MM.1S (cell line): ENCODE measurements at regions not wholly inside any gene's neighbourhood (a gene's known extent, or its start where the extent isn't known, plus 50 kb on each side); places are given as distances from the start of the nearest gene placed in this dataset.
"Not testable (repeated sequence)": the region's sequence is repeated elsewhere in the genome, so short reads cannot be mapped to it uniquely, and the experiment has no call there.

Source experiments
- DNase-seq: peaks from one replicate; pipeline ENCODE4 v3.0.0-alpha.2; 2015
- H2AFZ ChIP-seq: fragments of 300-600 bp; sonication (generic); 2 replicates; pipeline ENCODE4 v1.6.0; 2016; ENCODE audit warnings: antibody characterized with exemption, low read length
- H3F3A ChIP-seq: fragments of 300-600 bp; sonication (generic); 2 replicates; pipeline ENCODE4 v1.6.1; 2016; ENCODE audit warnings: mild to moderate bottlenecking, antibody characterized with exemption, low read length, moderate library complexity, mixed read lengths; ENCODE audit not compliant: insufficient read depth
- H3K27ac ChIP-seq: fragments of 300-600 bp; sonication (generic); 2 replicates; pipeline ENCODE4 v1.5.1; 2016; ENCODE audit warnings: mild to moderate bottlenecking, low read length
- H3K27me3 ChIP-seq: fragments of 300-600 bp; sonication (generic); replicated peaks from 2 replicates; pipeline ENCODE4 v1.6.0; 2016; ENCODE audit warnings: low read length; ENCODE audit not compliant: insufficient read depth
- H3K36me3 ChIP-seq: fragments of 300-600 bp; sonication (generic); replicated peaks from 2 replicates; pipeline ENCODE4 v1.6.1; 2016; ENCODE audit warnings: mild to moderate bottlenecking, low read length, mixed read lengths; ENCODE audit not compliant: insufficient read depth
- H3K4me1 ChIP-seq: fragments of 300-600 bp; sonication (generic); 2 replicates; pipeline ENCODE4 v1.6.1; 2016; ENCODE audit warnings: low read length, mixed read lengths
- H3K4me2 ChIP-seq: fragments of 300-600 bp; sonication (generic); 2 replicates; pipeline ENCODE4 v1.6.0; 2016; ENCODE audit warnings: low read depth, low read length
- H3K4me3 ChIP-seq: fragments of 300-600 bp; sonication (generic); 2 replicates; pipeline ENCODE4 v1.5.1; 2016; ENCODE audit warnings: low read length, mixed read lengths
- H3K79me2 ChIP-seq: fragments of 300-600 bp; sonication (generic); 2 replicates; pipeline ENCODE4 v1.6.1; 2016; ENCODE audit warnings: mixed run types, low read length, mixed read lengths
- H3K9ac ChIP-seq: fragments of 300-600 bp; sonication (generic); 2 replicates; pipeline ENCODE4 v1.6.1; 2016; ENCODE audit warnings: low read length, mixed read lengths
- H3K9me2 ChIP-seq: fragments of 300-600 bp; sonication (generic); replicated peaks from 2 replicates; pipeline ENCODE4 v1.6.1; 2016; ENCODE audit warnings: mild to moderate bottlenecking, low read length, mixed read lengths; ENCODE audit not compliant: insufficient read depth
- H3K9me3 ChIP-seq: fragments of 300-600 bp; sonication (generic); replicated peaks from 2 replicates; pipeline ENCODE4 v1.6.1; 2016; ENCODE audit warnings: mild to moderate bottlenecking, low read length, mixed read lengths; ENCODE audit not compliant: insufficient read depth
- H4K20me1 ChIP-seq: fragments of 300-600 bp; sonication (generic); 2 replicates; pipeline ENCODE4 v1.6.1; 2016; ENCODE audit warnings: mild to moderate bottlenecking, low read length, moderate library complexity, mixed read lengths; ENCODE audit not compliant: insufficient read depth
- EZH2 ChIP-seq: fragments of 300-600 bp; sonication (generic); optimal IDR thresholded peaks from 2 replicates; pipeline ENCODE3; 2017; ENCODE audit warnings: low read depth, mild to moderate bottlenecking, antibody characterized with exemption, low read length, mixed read lengths
- EZH2phosphoT487 ChIP-seq: fragments of 300-600 bp; sonication (generic); IDR thresholded peaks from 2 replicates; pipeline ENCODE4 v1.6.1; 2018; ENCODE audit warnings: antibody characterized with exemption, low read length
- TF ChIP-seq, protein P1 (sequence below): fragments of 300-600 bp; sonication (generic); IDR thresholded peaks from 2 replicates; pipeline ENCODE4 v1.5.1; 2016; ENCODE audit warnings: antibody characterized with exemption, low read length, mixed read lengths

DNA sequence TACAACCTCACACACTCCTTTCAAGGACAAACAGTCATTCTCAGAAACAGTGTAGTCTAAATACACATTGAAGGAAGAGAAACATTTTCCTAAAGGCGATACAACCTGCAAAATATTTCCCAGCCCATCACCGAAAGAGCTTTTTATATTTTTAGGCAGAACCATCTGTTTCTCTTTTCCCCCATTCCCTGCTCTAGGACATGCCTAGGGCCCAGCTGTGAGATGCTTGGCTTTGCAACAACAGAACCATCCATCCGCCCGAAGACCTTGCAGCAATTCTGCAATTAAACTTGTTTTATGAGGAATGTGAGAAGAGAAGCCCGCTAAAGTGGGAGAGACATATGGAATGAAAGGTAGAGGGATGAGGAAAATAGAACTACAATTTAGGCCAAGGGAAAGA is 105.6 kb upstream of the RFX8 start:
- no peak overlapping the region for H3K27ac ChIP-seq
- H3K4me1 ChIP-seq: no peaks in the 10 kb centered on the region
- no peaks in the 10 kb centered on the region for H3F3A ChIP-seq
- DNase-seq: no peak
- no peaks in the 10 kb centered on the region for H3K36me3 ChIP-seq
- no peaks in the 10 kb centered on the region for H3K27me3 ChIP-seq
- H3K79me2 ChIP-seq: no peaks in the 10 kb centered on the region
- H3K4me3 ChIP-seq: no peak overlapping the region
- no peaks in the 10 kb centered on the region for H3K9me2 ChIP-seq
- H3K9ac ChIP-seq: no peak overlapping the region
- TF ChIP-seq EZH2phosphoT487 (no peak), EZH2 (no peak)
- TF ChIP-seq, protein P1, sequence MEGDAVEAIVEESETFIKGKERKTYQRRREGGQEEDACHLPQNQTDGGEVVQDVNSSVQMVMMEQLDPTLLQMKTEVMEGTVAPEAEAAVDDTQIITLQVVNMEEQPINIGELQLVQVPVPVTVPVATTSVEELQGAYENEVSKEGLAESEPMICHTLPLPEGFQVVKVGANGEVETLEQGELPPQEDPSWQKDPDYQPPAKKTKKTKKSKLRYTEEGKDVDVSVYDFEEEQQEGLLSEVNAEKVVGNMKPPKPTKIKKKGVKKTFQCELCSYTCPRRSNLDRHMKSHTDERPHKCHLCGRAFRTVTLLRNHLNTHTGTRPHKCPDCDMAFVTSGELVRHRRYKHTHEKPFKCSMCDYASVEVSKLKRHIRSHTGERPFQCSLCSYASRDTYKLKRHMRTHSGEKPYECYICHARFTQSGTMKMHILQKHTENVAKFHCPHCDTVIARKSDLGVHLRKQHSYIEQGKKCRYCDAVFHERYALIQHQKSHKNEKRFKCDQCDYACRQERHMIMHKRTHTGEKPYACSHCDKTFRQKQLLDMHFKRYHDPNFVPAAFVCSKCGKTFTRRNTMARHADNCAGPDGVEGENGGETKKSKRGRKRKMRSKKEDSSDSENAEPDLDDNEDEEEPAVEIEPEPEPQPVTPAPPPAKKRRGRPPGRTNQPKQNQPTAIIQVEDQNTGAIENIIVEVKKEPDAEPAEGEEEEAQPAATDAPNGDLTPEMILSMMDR: no peak
- no peaks in the 10 kb centered on the region for H4K20me1 ChIP-seq
- no peak overlapping the region for H2AFZ ChIP-seq
- no peak overlapping the region for H3K4me2 ChIP-seq
- no peaks in the 10 kb centered on the region; the same call in 1 of the 2 replicates for H3K9me3 ChIP-seq

DNA sequence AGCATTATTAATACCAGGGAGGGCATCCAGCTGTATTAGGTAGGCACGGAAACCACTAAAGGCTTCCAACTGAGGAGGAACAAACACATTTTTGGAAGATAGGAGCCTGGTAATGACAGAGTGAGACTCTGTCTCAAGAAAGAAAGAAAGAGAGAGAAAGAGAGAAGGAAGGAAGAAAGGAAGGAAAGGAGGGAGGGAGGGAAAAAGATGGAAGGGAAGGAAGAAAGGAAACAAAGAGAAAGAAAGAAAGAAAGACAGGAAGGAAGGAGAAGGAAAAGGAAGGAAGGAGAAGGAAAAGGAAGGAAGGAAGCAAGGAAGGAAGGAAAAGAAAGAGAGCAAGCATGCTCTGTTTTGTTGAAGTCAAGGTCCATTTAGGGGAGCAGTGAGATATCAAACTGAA is 103.8 kb upstream of the RFX8 start:
- no peaks in the 10 kb centered on the region for H3K79me2 ChIP-seq
- H3K4me2 ChIP-seq: no peak overlapping the region
- H3K36me3 ChIP-seq: no peaks in the 10 kb centered on the region
- no peaks in the 10 kb centered on the region for H3F3A ChIP-seq
- no peak for TF ChIP-seq EZH2phosphoT487
- TF ChIP-seq, protein P1: no peak
- TF ChIP-seq EZH2: no peak
- no peaks in the 10 kb centered on the region for H4K20me1 ChIP-seq
- H3K4me1 ChIP-seq: no peaks in the 10 kb centered on the region
- H3K27ac ChIP-seq: no peak overlapping the region
- no peaks in the 10 kb centered on the region; the same call in 1 of the 2 replicates for H3K9me3 ChIP-seq
- no peak overlapping the region for H3K4me3 ChIP-seq
- no peaks in the 10 kb centered on the region for H3K27me3 ChIP-seq
- no peak overlapping the region for H2AFZ ChIP-seq
- no peak overlapping the region for H3K9ac ChIP-seq
- H3K9me2 ChIP-seq: no peaks in the 10 kb centered on the region
- DNase-seq: no peak

- H4K20me1 ChIP-seq, H3F3A ChIP-seq, H3K27me3 ChIP-seq, DNase-seq, H3K36me3 ChIP-seq, H3K4me2 ChIP-seq, H3K27ac ChIP-seq, H3K9ac ChIP-seq, H3K79me2 ChIP-seq, H3K4me3 ChIP-seq, H3K9me2 ChIP-seq, H3K4me1 ChIP-seq, H2AFZ ChIP-seq, H3K9me3 ChIP-seq: not testable (repeated sequence)
Observed at GRCh38 chr2:101578135-101578534, 103.2 kb upstream of the RFX8 start.

DNA sequence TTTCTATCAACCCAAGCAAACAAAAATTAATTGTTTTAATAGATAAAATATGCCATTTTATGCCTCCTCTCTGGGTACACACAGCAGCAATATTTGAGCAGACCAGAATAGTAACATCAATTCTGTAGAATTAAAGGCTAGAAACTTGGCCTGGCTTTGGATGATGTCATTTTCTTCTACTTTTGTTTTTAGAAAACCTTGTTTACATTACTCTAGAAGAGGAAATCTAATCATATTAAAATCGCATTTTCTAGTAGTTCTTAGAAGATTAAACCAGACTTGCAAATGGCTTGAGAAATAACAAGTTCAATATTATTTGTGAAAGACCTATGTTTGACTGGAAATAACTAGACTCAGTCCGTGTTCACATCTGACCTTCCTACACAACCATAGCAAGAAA is 102.3 kb upstream of the RFX8 start:
- H3K27me3 ChIP-seq: no peaks in the 10 kb centered on the region
- no peak overlapping the region for H3K27ac ChIP-seq
- no peaks in the 10 kb centered on the region; the same call in 1 of the 2 replicates for H3K9me3 ChIP-seq
- H3K4me2 ChIP-seq: no peak overlapping the region
- no peaks in the 10 kb centered on the region for H3F3A ChIP-seq
- H3K4me3 ChIP-seq: no peak overlapping the region
- H3K9ac ChIP-seq: no peak overlapping the region
- DNase-seq: no peak
- no peaks in the 10 kb centered on the region for H3K4me1 ChIP-seq
- no peaks in the 10 kb centered on the region for H3K36me3 ChIP-seq
- TF ChIP-seq EZH2phosphoT487 (no peak), EZH2 (no peak)
- TF ChIP-seq, protein P1: no peak
- no peaks in the 10 kb centered on the region for H4K20me1 ChIP-seq
- H3K79me2 ChIP-seq: no peaks in the 10 kb centered on the region
- no peak overlapping the region for H2AFZ ChIP-seq
- H3K9me2 ChIP-seq: no peaks in the 10 kb centered on the region
